Hindlimb muscle (tissue), 1 donor: ENCODE measurements at regions not wholly inside any gene's neighbourhood (a gene's known extent, or its start where the extent isn't known, plus 50 kb on each side); places are given as distances from the start of the nearest gene placed in this dataset.
"Not testable (repeated sequence)": the region's sequence is repeated elsewhere in the genome, so short reads cannot be mapped to it uniquely, and the experiment has no call there.

Experiments
- DNase-seq: peaks from one replicate; pipeline ENCODE4 v3.0.0-alpha.2; 2013

DNA sequence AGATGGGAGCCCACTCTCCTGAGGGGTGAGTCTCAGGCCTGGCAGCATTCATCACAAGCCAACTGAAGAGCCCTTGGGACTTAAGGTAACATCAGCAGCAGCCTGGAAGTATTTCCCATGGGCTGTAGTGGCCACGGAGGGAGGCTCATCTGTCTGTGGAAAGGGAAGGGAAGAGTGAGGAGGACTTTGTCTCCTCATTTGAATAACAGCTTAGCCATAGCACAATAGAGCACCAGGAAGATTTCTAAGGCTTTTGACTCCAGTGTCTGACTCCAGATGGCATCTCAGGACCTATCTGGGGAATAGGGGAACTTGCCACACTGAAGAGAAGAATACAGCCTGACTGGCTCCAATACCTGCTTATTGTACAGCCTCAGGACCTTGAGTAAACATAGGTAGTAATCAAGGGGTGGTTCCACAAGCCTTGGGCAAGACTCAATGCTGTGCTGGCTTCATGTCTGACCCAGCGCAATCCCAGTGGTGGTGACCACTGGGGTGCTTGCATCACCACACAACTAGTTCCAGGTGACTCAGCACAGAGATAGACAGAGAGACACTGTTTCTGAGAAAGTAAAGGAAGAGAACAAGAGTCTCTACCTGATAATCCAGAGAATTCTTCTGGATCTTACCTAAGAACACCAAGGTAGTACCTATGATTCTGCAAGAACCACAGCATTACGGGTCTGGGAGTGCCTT lies 510.5 kb upstream of the CCDC179 start:
- DNase-seq, result no peak

DNA sequence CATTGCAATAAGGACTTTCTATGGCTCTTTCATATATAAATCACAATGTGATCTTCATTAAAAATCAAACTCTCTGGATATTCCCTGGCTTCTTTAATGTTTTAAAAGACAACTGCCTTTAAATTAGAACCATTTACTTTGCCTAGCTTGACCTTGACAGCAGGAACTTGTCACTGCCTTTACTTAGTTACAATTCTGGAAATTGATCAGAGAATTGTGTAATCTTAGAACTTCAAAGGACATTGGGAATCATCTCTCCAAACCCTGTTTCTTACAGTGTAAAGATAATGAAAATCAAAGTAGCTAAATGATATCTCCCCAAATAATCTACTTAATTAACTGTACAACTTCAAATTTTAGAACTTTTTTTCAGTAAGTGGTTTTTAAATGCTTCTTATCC lies 517.6 kb upstream of the CCDC179 start:
- DNase-seq, result no peak

DNA sequence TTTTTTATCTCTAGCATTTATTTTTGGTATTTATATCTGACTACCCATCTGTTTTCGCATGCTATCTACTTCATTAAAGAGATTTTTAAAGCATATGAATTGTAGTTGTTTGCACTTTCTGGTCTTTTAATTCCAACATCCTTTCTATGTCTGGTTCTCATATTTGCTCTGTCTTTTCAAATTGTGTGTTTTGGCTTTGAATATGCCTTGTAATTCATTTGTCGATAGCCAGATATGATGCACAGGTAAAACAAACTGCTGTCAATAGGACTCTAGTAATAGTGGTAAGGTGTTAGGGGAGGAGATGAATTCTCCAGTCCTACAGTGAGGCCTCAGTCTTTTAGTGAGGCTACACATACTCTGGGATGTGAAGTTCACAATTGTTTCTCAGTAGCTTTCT lies 530.8 kb upstream of the CCDC179 start:
- no peak for DNase-seq

DNA sequence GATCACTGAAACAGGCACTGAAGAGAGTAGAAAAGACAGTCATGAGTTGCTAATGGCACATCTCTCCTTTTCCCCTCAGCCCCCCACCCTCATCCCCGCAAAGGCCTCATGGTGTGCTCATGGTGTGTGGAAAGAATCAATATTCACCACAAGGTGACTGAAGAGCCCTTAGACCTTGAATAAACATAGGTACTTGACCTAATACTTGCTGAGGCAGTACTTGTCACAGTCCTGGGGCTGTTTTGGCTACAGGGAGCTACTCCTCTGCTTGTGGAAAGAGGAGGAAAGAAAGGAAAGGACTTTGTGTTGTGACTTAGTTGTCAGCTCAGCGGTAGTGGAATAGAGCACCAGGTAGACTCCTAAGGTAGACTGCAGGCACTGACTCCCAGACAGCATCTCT lies 537.8 kb upstream of the CCDC179 start:
- no peak for DNase-seq

DNA sequence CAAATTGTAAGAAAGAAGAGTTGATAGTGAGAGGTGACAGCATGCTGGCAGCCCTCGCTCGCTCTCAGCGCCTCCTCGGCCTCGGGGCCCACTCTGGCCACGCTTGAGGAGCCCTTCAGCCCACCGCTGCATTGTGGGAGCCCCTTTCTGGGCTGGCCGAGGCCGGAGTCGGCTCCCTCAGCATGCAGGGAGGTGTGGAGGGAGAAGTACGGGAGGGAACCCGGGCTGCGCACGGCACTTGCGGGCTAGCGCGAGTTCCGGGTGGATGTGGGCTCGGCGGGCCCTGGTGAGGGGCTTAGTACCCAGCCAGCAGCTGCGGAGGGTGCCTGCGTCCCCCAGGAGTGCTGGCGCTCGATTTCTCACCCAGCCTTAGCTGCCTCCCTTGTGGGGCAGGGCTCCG lies 539.7 kb upstream of the CCDC179 start:
- no peak for DNase-seq

DNA sequence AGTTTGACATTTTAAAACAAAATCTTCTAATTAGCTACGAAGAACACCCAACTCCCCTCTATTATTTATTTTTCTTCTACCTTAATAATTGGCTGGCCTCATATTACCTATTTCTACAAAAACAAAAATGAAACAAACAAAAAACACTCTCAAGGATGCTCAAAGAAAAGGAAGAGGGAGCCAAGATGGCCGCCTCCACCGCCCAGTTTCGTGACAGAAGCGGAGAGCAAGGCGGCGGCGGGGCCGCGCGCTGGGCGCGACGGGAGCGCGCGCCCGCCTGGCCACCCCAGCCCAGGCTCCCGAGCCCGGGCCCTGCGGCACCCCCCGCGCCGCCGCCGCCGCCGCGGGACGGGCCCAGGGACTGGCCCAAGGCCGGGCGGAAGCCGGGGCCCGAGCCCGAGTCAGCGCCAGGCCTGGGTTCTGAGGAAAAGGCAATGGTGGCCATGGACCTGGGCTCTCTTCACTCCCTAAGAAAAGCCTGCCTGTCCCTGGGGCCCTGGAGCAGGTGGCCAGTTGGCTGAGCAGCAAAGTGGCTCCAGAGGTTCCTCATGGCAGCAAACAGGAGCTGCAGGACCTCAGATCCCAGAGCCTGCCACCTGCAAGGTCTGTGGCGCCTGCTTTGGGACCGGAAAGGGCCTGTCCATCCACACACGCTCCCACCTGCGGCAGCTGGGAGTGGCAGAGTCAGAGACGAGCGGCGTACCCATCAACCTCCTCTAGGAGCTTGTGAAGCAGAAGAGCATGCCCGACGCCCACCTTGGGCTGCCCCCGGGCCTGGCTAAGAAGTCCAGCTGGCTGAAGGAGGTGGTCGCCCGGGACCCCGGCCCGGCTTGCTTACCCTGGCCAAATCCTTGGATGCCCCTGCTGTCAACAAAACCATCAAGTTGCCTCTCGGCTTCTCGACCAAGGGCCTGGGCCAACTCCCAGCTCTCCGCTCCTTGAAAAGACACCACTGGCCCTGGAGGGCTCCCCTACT lies 543.2 kb upstream of the CCDC179 start:
- DNase-seq, result no peak

DNA sequence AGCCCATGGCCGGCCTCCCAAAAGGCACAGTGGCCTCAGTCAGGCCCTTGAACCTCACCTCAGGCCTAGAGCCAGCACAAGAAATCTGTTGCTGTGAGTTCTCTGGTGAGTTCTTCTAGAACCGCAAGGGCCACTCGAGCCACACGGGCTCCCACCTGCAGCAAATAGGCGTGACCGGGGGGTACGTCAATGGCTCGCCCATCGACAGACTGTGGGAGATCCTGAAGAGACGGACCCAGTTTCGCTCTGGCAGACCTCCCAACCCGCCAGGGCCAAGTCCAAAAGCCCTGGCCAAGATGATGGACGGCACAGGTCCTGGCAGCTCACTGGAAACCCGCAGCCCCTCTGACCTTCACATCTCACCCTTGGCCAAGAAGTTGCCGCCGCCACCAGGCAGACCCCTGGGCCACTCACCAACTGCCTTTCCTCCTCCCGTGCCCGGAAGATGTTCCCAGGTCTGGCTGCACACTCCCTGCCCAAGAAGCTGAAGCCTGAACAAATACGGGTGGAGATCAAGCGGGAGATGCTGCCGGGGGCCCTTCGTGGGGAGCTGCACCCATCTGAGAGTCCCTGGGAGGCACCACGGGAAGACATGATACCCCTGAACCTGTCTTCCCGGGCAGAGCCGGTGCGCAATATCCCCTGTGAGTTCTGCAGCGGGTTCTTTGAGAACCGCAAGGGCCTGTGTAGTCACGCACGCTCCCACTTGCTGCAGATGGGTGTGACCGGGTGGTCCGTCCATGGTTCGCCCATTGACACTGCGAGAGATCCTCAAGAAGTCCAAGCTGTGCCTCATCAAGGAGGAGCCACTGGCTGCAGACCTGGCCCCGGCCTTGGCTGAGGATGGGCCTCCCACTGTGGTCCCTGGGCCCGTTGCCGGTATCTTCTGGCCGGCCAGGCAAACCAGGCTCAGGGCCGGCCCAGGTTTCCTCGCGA lies 544.2 kb upstream of the CCDC179 start:
- no peak for DNase-seq

DNA sequence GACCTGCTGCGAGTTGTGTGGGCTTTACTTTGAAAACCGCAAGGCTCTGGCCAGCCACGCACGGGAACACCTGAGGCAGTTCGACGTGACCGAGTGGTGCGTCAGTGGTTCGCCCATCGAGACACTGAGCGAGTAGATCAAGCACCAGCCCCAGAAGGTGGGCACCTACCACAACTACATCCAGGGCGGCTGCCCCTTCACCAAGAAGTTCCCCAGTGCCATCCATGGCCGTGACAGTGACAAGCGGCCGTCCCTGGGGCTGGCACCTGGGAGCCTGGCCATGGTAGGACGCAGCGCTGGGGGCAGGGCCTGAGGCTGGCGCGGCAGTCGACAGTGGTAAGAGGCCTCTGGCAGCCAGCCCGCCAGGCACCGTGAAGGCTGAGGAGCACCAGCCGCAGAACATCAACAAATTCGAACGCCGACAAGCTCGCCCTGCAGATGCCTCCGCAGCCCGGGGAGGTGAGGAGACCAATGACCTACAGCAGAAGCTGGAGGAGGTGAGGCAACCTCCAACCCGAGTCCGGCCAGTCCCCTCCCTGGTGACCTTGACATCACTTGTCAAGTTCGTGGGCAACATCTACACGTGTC lies 545.2 kb upstream of the CCDC179 start:
- DNase-seq, result no peak

DNA sequence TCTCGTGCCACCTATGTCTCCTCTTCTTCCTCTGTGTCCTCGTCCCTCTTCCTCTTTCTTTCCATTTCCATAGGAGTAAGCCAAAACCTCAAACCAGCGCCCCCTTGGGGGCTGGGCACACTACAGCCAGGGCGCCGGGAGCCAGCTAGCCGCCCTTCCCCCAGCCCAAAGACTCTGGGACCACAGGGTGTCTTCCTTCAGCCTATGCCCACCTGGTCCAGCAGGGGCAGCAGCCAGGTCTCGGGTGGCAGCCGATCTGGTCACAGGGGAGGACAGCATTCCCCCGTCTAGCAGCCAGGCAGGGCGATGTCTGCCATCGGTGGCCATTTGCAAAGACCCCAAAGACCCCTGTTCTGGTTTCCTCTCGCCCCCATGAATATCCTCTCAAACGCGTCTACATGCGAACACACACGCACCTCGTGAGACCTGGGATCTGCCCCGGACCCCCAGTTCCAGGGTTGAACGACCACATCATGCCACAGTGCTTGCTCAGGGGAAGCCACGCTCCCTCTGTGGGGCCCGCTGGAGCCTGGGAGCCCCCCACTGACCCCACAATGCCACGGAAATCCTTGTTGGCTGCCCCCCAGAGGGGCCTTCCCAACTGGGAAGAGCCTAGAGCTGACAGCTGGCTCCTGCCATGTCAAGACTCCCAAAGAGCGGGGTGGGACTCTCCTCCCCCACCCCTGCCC lies 546.0 kb upstream of the CCDC179 start:
- no peak for DNase-seq

DNA sequence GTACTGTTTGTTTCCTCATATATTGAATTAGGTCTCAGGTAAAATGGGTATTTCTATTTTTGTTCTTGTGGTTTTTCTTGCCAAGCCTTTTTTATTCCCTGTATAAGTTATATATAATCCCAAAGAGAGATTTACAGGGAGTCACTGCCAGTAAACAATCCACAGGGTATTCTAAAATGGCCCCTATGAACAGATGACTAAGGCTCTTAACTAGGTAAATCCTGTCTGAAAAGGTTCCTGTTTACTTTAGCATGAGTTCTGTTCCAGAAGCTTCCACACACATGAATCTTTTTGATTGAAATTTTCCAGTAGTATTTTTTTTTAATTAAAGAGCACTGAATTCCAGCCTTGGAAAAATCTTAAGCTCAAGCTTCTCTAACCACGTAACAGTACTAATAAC lies 552.8 kb upstream of the CCDC179 start:
- no peak for DNase-seq

DNA sequence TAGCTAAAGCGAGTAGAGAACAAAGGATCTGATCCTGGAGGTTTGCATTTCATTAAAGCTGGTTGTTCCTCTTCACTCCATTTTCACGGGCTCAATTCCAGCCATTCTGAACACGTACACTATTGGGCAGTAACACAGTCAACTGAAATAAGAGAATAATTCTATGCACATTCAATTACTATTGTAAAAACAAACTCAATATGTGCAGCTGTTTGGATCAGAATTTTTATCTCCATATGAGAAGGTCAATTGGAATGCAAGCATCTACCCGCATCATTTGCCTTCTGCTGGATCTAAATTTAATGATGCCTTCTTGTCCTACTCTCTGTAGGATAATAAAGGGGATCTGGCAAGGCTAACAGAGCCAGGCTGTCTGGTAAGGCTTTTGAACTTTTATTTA lies 562.8 kb upstream of the CCDC179 start:
- DNase-seq, result no peak

DNA sequence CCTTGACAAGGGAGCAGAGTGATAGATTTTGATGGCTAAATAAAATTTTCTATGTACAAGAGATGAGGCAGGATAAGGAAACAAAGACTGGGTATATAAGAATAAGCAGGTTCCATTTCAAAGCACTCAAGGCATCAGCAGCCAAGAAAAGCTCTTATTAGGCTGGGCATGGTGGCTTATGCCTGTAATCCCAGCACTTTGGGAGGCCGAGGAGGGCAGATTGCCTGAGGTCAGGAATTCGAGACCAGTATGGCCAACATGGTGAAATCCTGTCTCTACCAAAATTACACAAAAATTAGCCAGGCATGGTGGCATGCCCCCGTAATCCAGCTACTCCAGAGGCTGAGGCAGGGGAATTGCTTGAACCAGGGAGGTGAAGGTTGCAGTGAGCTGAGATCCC lies 563.4 kb upstream of the CCDC179 start:
- no peak for DNase-seq

DNA sequence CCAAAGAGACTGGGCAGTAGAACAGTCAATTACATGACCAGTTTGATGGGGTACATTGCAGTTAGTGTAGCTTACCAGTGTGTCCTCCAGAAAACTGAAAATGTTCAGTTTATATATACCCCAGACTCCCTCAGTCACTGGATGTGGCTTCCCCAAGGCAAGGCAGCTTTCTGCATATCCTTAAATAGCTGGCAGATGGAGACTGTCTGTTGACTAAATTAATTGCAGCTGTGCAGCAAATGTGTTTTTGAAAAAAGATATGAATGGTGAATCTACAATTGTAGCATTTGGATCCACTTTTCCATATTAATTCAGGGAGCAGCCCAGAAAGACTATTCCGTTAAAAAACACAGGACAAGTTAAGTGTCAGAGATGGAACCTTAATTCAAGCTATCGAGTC lies 565.1 kb upstream of the CCDC179 start:
- DNase-seq, result peak; percentile 14

DNA sequence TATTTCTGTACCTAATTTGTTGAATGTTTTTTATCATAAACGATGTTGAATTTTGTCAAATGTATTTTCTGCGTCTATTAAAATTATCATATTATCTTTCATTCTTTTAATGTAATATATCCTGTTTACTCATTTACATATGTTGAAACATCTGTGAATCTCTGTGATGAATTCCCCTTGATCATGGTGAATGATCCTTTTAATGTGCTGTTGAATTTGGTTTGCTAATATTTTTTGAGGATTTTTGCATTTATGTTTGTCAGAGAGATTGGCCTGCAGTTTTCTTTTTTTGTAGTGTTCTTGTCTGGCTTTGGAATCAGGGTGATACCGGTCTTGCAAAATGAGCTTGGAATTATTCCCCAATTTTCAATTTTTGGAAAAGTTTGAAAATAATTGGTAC lies 569.3 kb upstream of the CCDC179 start:
- no peak for DNase-seq

DNA sequence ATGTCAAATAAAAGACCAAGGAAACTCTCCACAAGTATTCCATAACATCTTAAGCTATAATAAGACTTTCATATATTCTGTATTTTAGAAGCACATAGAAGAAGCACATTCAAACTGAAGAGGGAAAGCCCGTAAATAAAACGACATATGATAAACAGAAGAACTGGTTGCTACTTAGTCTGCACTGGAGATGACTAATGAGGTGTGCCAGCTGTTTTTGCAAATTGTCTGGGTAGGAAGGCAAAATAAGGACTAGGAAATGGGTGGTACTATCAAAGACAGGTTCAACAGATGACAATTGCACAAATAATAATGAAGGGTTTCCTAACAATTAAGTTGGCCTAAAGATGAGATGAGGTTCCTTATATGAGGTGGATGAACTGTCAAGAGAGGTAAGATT lies 593.2 kb upstream of the CCDC179 start:
- DNase-seq, result no peak

DNA sequence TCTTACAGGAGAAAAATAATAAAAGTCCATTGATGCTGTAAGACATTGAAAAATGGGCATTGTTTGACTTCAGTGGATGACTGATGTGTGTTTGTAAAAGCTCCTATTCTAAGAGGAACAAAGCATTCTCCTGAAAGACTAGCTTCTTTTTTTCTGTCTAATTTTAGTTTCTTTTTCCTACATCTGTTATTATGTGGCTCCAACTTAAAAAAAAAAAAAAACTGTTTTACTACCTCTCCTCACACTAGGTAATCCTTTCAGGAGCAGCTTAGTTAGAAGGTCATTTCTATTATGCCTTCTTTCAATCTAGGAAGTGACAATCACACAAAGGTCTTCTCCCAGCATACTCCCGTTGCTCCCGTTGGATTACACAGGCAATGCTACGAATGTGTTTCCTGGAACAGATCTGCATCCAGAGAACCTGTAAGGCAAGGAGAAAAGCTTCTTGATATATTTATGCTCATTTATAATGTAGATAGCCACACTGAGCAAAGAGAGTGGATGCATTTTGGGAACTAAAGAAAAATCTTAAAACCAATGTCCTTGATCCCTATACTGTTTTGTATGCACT lies 595.1 kb upstream of the CCDC179 start:
- no peak for DNase-seq

DNA sequence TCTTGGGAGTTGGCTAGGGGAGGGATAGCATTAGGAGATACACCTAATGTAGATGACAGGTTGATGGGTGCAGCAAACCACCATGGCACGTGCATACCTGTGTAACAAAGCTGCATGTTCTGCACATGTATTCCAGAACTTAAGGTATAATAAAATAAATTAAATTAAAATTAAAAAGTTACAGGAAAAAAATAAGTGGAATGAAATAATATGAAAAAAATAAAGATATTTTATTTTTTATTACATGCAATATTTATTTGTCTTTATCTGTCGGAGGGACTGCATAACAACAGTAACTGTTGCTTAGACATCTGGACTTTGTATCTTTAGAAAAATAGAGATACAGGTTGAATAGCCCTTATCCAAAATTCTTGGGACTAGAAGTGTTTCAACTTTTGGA lies 597.4 kb upstream of the CCDC179 start:
- DNase-seq, result no peak

DNA sequence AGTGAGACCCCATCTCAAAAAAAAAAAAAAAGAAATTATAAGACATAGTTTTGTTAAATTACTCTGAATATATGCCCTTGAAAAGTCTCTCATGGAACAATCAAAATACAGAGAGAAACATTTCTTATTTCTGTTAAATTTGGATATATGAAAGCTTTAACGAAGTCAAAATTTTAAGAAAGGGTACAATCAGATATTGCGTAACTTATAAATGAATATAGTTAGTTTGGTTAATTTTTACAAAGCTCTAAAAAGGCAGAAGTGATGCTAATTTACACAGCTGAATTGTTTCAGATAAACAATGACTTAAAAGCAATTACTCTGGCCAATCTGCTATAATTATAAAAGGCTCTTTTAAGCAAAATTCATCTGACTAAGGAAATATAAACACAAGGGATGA lies 611.6 kb upstream of the CCDC179 start:
- DNase-seq, result no peak

DNA sequence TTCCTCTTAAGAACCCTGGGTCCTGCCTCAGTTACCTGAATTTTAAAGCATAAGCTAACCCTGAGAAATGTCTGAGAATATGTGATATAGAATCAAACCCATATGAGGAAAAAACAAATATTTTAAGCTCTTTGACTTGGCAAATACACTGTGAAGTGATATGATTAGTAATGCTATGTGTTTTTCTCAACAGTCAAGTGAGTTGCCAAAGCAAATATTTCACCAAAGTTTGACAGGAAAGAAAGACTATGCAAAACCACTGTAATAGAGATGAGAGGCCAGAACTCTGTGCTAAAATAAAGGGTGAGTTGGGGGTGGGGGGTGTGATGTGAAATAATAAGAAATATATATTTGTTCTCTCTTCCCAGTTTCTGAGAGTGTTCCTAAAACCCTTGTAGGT lies 613.5 kb upstream of the CCDC179 start:
- DNase-seq, result no peak

DNA sequence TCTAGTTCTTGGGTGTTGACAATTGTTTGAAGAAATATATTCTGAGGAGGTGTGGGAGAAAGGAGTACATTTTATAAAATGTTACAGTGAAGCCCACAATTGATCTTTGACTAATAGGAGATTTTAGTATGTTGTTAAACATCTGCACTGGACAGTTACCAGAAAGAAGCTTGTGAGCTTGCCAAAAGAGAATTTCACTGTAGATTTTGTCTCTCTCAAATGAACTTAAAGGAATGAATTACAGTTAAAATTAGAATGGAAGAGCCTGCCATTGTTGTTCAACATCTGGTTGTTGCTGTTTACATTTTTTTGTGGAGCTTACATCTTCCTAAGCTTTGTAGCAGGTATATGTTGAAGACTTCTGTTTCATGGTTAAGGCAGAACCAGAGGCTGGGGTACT lies 620.5 kb upstream of the CCDC179 start:
- peak; percentile 50 for DNase-seq

DNA sequence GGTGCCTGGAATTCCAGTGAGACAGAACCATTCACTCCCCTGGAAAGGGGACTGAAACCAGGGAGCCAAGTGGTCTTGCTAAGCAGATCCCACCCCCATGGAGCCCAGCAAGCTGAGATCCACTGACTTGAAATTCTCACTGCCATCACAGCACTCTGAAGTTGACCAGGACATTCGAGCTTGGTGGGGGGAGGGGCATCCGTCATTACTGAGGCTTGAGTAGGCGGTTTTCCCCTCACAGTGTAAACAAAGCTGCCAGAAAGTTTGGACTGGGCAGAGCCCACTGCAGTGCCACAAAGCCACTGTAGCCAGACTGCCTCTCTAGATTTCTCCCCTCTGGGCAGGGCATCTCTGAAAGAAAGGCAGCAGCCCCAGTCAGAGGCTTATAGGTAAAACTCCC lies 623.9 kb upstream of the CCDC179 start:
- DNase-seq, result not testable (repeated sequence)

DNA sequence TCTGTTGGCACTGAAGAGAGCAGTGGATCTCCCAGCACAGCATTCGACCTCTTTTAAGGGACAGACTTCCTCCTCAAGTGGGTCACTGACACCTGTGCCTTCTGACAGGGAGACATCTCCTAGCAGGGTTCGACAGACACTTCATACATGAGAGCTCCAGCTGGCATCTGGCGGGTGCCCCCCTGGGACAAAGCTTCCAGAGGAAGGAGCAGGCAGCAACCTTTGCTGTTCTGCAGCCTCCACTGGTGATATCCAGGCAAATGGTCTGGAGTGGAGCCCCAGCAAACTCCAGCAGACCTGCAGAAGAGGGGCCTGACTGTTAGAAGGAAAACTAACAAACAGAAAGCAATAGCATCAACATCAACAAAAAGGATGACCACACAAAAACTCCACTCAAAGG lies 624.3 kb upstream of the CCDC179 start:
- DNase-seq, result not testable (repeated sequence)
